ENCODE measurements at regions not wholly inside any gene's neighbourhood (a gene's known extent, or its start where the extent isn't known, plus 50 kb on each side); places are given as distances from the start of the nearest gene placed in this dataset.

GRCh38 chrX:38871129-38872029 is 70.1 kb downstream of the MID1IP1 start:
- no peak overlapping the region for H3K27ac ChIP-seq
- DNase-seq (ENCODE audit: low spot score), result no peak

GRCh38 chrX:38877366-38877765 is 76.1 kb downstream of the MID1IP1 start:
- H3K27me3 ChIP-seq, result no peaks in the 10 kb centered on the region

More at GRCh38 chrX:38871129-38872029, 70.1 kb downstream of the MID1IP1 start:
- no peaks in the 10 kb centered on the region for H3K27me3 ChIP-seq
- H3K4me1 ChIP-seq, result peaks cover 0 to 10% of the 10 kb centered on the region in 2 donors
- TF ChIP-seq, protein P1, sequence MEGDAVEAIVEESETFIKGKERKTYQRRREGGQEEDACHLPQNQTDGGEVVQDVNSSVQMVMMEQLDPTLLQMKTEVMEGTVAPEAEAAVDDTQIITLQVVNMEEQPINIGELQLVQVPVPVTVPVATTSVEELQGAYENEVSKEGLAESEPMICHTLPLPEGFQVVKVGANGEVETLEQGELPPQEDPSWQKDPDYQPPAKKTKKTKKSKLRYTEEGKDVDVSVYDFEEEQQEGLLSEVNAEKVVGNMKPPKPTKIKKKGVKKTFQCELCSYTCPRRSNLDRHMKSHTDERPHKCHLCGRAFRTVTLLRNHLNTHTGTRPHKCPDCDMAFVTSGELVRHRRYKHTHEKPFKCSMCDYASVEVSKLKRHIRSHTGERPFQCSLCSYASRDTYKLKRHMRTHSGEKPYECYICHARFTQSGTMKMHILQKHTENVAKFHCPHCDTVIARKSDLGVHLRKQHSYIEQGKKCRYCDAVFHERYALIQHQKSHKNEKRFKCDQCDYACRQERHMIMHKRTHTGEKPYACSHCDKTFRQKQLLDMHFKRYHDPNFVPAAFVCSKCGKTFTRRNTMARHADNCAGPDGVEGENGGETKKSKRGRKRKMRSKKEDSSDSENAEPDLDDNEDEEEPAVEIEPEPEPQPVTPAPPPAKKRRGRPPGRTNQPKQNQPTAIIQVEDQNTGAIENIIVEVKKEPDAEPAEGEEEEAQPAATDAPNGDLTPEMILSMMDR (IDR thresholded peaks at IDR 0.05), result no peak
- H3K4me3 ChIP-seq, result no peak overlapping the region
- H3K9me3 ChIP-seq, result no peaks in the 10 kb centered on the region
- no peaks in the 10 kb centered on the region for H3K36me3 ChIP-seq

GRCh38 chrX:38878641-38879340 is 77.5 kb downstream of the MID1IP1 start:
- Histone ChIP-seq H3K27me3 (no peaks in the 10 kb centered on the region), H3K4me3 (no peak overlapping the region), H3K9me3 (peaks cover 0 to 3% of the 10 kb centered on the region in 2 donors), H3K36me3 (no peaks in the 10 kb centered on the region), H3K27ac (no peak overlapping the region), H3K4me1 (no peaks in the 10 kb centered on the region)
- DNase-seq (ENCODE audit: low spot score), result no peak
- TF ChIP-seq, protein P1 (IDR thresholded peaks at IDR 0.05), result no peak

More at GRCh38 chrX:38877366-38877765, 76.1 kb downstream of the MID1IP1 start:
- H3K9me3 ChIP-seq, result no peaks in the 10 kb centered on the region
- no peak overlapping the region for H3K27ac ChIP-seq
- H3K4me1 ChIP-seq, result no peaks in the 10 kb centered on the region
- no peaks in the 10 kb centered on the region for H3K36me3 ChIP-seq
- no peak for DNase-seq (ENCODE audit: low spot score)
- H3K4me3 ChIP-seq, result no peak overlapping the region
- TF ChIP-seq, protein P1 (IDR thresholded peaks at IDR 0.05), result no peak

DNA sequence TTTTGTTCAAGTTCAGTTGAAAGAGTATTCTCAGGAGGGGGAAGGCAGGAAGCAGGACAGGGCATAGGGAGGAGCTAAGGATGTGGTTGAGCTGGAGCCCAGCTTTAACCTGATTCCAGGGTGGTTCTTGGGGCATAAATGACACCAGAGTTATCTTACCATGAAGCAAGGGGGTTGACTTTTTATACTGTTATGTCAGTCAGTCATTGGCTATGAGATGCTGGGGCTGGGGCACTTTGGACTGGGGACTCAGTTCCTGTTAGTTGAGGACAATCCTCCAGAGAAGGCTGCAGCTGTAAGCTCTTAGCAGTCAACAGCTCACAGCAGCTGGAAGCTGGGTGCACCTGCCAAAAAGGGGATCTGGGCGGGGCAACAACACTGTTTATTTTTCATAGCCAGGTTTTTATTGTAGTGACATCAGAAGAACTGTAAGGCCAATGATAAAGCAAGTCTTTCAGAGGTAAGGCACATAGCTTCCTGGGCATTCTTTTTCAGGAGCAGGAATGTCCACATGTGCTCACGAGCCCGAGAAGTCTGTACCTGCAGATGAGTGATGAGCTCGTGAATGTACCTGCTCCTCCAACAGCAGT is 78.5 kb downstream of the MID1IP1 start:
- TF ChIP-seq, protein P1 (IDR thresholded peaks at IDR 0.05), result no peak
- no peaks in the 10 kb centered on the region for H3K27me3 ChIP-seq
- H3K4me3 ChIP-seq, result no peak overlapping the region
- no peak for DNase-seq (ENCODE audit: low spot score)
- no peaks in the 10 kb centered on the region for H3K4me1 ChIP-seq
- H3K27ac ChIP-seq, result no peak overlapping the region
- no peaks in the 10 kb centered on the region for H3K36me3 ChIP-seq
- peaks cover 0 to 5% of the 10 kb centered on the region in 2 donors for H3K9me3 ChIP-seq

GRCh38 chrX:38880296-38880854 is 79.1 kb downstream of the MID1IP1 start:
- Histone ChIP-seq H3K27me3 (no peaks in the 10 kb centered on the region), H3K9me3 (peaks cover 0 to 5% of the 10 kb centered on the region in 2 donors), H3K4me1 (no peaks in the 10 kb centered on the region), H3K27ac (no peak overlapping the region), H3K4me3 (no peak overlapping the region), H3K36me3 (no peaks in the 10 kb centered on the region)
- TF ChIP-seq, protein P1 (IDR thresholded peaks at IDR 0.05), result no peak
- DNase-seq (ENCODE audit: low spot score), result no peak

Measured in right atrium auricular region (tissue), 2 donors.